SK-MEL-5 (cell line): ENCODE measurements at regions not wholly inside any gene's neighbourhood (a gene's known extent, or its start where the extent isn't known, plus 50 kb on each side); places are given as distances from the start of the nearest gene placed in this dataset.
"Not testable (repeated sequence)": the region's sequence is repeated elsewhere in the genome, so short reads cannot be mapped to it uniquely, and the experiment has no call there.

Source experiments
- DNase-seq: peaks from one replicate; pipeline ENCODE4 v3.0.0-alpha.2; 2016; ENCODE audit warnings: low read depth, low spot score
- in situ Hi-C: cut with HindIII; loops from 2 replicates; pipeline ENCODE4 v1.10.0; 2016; ENCODE audit warnings: low sequenced_read_pairs, high pct_unique_total_duplicates, low pct_unique_long_range_greater_than_20kb

GRCh38 chr1:99438656-99439230, 174.5 kb downstream of the PLPPR4 start:
- DNase-seq = no peak
- in situ Hi-C loops = no loop called here

DNA sequence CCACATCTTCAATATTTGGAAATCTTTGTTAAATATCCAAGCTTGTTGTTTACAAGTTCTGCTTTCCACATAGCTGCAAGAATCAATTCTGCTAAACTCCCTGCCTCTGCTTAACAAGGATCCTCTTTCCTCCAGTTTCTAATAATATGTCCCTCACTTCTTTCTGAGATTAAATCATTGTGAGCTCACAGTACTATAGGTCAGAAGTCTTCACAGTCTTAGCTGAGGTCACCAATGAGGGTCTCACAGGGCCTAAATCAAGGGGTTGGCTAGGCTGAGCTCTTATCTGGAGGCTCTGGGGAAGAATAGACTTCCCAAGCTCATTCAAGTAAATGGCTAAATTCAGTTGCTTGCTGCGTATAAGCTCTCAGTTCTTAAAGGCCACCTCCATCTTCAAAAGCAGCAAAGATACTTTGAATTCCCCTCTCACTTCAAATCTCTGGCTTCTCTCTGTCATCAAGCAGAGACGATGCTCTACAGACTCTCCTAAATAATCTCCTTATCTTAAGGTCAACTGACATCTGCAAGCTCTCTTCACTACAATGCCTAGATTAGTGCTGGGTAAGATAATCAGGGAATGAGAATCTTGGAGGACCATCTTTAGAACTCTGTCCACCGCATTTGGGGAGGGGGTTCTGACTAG, 175.3 kb downstream of the PLPPR4 start:
- no peak for DNase-seq
- in situ Hi-C loops = no loop called here

DNA sequence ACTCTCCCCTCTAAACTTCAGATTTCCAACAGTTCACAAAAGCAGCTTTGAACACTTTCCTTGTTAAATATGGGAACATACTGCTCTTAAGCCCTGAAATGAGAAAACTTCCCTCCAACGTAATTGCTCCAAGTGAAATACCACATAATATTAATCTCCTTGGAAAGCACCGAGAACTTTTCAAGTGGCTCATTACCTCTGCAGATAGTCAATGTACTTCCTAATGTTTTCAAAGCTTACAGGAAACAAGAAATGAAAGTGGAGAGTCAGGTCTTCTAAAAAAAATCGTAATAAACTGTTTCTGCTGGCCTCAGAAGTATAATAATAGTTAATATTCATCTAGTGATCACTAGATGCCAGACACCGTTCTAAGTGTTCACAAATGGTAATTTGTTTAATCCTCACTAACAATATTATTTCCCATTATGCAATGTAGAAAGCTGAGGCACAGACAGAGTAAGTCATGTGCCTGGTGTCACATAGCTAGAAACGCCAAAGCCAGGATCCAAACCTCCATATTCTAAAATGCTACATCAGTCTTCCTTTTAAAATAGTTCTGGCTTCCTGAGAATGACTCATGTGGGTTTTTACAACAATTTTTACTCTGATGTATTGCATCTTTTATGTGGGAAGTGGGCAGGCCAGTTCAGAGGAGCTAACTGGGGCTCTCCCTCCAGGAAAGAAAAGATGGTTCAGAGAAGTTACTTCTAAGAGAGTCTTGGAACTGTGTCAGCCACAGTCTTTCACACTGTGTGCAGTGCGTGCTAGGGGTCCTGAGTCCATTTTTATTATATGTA, 177.2 kb downstream of the PLPPR4 start:
- peak; percentile 5 for DNase-seq

DNA sequence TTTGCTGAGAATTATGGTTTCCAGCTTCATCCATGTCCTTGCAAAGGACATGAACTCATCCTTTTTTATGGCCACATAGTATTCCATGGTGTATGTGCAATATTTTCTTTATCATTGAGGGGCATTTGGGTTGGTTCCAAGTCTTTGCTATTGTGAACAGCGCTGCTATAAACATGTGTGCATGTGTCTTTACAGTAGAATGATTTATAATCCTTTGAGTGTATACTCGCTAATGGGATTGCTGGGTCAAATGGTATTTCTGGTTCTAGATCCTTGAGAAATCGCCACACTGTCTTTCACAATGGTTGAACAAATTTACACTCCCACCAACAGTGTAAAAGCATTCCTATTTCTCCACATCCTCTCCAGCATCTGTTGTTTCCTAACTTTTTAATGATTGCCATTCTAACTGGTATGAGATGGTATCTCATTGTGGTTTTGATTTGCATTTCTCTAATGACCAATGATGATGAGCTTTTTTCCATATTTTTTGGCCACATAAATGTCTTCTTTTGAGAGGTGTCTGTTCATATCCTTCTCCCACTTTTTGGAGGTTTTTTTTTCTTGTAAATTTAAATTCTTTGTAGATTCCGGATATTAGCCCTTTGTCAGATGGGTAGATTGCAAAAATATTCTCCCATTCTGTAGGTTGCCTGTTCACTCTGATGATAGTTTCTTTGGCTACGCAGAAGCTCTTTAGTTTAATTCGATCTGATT, 180.1 kb downstream of the PLPPR4 start:
- in situ Hi-C loops, DNase-seq: not testable (repeated sequence)

More for the DNA sequence above, 177.2 kb downstream of the PLPPR4 start:
- in situ Hi-C loops = no loop called here

- in situ Hi-C loops = no loop called here
- DNase-seq = no peak
These were observed 180.8 kb downstream of the PLPPR4 start for GRCh38 chr1:99445071-99445470.

GRCh38 chr1:99445486-99445885, 181.2 kb downstream of the PLPPR4 start:
- in situ Hi-C loops = no loop called here
- DNase-seq = no peak

GRCh38 chr1:99447721-99448120, 183.4 kb downstream of the PLPPR4 start:
- DNase-seq = no peak
- in situ Hi-C loops = no loop called here

GRCh38 chr1:99455760-99456159, 190.2 kb upstream of the PALMD start:
- in situ Hi-C loops = no loop called here

DNA sequence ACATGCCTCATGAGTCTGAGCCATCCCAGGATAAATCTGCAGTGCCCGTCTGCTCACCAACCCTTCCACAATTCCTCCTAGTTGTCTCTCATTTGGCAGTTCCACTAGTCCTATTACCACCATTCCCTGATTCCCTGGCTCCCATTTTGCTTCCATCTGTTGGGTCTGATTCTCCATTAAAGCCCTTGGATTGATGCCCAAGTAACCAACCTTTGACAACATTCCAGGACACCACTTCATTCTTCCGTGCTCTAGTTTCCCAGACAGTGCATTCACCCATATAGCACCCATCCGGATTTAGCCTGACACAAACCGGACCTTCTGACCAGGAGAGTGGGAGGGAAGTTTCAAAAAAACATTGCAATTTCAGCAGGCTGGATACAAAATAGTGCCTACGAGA, 189.4 kb upstream of the PALMD start:
- no peak for DNase-seq
- in situ Hi-C loops = no loop called here

More at GRCh38 chr1:99455760-99456159, 190.2 kb upstream of the PALMD start:
- no peak for DNase-seq

- no peak for DNase-seq
- in situ Hi-C loops = no loop called here
These were observed 188.3 kb upstream of the PALMD start for GRCh38 chr1:99457381-99458165.

DNA sequence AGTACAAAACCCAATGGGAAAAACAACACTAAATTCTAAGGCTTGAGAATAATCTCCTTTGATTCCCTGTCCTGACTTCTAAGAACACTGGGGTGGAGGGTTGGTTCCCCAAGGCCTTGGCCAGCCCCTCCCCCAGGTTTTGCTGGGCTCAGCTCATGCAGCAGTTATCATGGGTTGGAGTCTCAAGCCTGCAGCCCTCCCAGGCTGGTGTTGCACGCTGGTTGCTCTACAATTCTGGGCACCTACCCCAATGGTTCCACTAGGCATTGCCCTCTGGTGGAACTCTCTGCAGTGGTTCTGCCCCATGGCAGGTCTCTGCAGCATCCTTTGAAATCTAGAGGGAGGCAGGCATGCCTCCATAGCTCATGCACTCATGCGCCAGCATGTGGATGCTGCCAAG, 184.4 kb upstream of the PALMD start:
- DNase-seq = no peak
- in situ Hi-C loops = no loop called here

DNA sequence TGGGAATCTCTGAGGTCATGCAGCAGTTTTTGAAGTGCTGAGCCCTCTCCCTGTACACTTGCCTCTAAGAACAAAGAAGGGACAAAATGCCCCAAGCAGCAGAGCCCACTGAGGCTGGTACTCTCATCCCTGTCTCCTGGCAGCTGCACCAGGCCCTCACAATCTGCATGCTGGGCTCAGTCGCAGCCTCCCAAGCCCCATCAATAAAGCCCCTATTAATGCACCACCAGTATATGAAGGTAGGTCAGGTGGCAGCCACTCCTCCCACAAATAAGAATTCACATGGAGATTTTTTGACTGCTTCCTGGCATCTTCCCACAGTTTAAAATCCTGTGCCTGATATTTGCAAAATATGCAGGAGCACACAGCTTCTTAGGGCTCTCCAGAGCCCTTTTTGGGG, 181.2 kb upstream of the PALMD start:
- in situ Hi-C loops = no loop called here

GRCh38 chr1:99465176-99465900, 180.6 kb upstream of the PALMD start:
- in situ Hi-C loops = no loop called here
- no peak for DNase-seq

More for the DNA sequence above, 181.2 kb upstream of the PALMD start:
- DNase-seq = no peak

DNA sequence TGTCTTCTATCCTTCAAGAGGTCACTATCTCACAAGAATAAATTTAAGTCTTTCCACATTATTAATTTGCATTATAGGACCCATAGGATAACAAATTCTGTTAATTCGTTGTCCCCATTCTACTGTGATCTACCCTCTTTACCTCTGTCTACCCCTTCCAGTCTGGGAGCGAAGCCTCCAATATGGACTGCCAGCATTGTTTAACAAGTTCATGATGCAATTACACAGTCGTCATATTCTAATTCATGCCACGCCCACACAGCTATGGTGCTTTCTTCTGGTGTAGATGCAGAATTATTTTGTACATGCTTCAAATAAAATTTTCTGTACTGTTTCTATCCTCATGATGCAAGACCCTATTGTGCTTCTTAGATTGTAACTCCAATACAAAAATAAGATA, 178.3 kb upstream of the PALMD start:
- DNase-seq = no peak
- in situ Hi-C loops = no loop called here

DNA sequence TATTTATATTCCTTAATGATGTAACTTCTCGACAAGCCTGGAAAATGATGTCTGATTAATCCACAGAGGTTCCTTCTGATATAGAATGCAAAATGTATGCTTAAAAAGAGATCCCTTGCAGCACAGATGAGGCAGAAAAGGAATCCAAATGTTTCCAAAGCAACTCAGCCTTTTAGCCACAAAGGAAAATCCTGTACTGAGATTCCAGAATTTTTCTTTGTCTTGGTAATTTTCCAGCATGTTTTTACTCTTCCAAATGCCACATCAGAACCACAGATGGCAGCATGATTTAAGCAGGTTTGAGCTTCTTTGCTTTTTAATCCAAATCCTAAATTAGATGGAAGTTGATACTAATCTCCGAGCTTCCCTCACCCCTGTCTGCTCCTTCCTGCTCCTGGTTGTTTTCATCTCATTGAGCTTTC, 176.4 kb upstream of the PALMD start:
- no peak for DNase-seq
- in situ Hi-C loops = no loop called here

DNA sequence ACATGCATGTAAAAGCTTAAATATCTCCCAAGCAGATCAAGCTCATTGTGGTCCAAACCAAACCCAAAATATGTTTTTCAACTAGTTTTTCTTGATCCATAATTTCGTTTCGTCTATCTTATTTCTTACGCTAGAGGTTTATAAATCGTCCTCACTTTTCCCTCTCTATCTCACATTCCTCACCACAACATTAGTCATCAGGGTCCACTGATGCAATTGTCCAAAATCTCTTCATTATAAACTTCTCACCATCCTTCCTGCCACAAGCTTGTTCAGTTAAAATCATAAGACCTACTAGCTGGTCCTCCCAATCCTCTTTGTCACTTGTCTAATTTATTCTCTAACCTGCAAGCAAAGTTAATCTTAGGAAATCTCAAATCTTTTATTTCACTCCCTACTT, 173.0 kb upstream of the PALMD start:
- no peak for DNase-seq
- in situ Hi-C loops = no loop called here

- in situ Hi-C loops = no loop called here
- no peak for DNase-seq
These were observed 171.5 kb upstream of the PALMD start for GRCh38 chr1:99474350-99474893.
